ENCODE measurements at regions not wholly inside any gene's neighbourhood (a gene's known extent, or its start where the extent isn't known, plus 50 kb on each side); places are given as distances from the start of the nearest gene placed in this dataset.

- DNase-seq, result no peak
Observed at GRCh38 chr3:177729956-177730681, 532.8 kb upstream of the TBL1XR1 start.

- no peak for DNase-seq
Observed at GRCh38 chr3:177730814-177731213, 533.5 kb upstream of the TBL1XR1 start.

- no peak for DNase-seq
Observed at GRCh38 chr3:177731644-177732268, 534.5 kb upstream of the TBL1XR1 start.

GRCh38 chr3:177733233-177733632 lies 536.0 kb upstream of the TBL1XR1 start:
- no peak for DNase-seq

GRCh38 chr3:177733936-177734335 lies 536.7 kb upstream of the TBL1XR1 start:
- no peak for DNase-seq

- no peak for DNase-seq
Observed at GRCh38 chr3:177735431-177735830, 538.1 kb upstream of the TBL1XR1 start.

- DNase-seq, result no peak
Observed at GRCh38 chr3:177739461-177739860, 542.2 kb upstream of the TBL1XR1 start.

GRCh38 chr3:177740254-177740653 lies 543.0 kb upstream of the TBL1XR1 start:
- no peak for DNase-seq

- DNase-seq, result no peak
Observed at GRCh38 chr3:177742273-177742672, 545.0 kb upstream of the TBL1XR1 start.

- no peak for DNase-seq
Observed at GRCh38 chr3:177743173-177743890, 546.0 kb upstream of the TBL1XR1 start.

- no peak for DNase-seq
Observed at GRCh38 chr3:177744873-177745606, 547.8 kb upstream of the TBL1XR1 start.

GRCh38 chr3:177745607-177746005 lies 548.3 kb upstream of the TBL1XR1 start:
- DNase-seq, result no peak

- no peak for DNase-seq
Observed at GRCh38 chr3:177746337-177746933, 549.2 kb upstream of the TBL1XR1 start.

GRCh38 chr3:177749836-177750235 lies 552.6 kb upstream of the TBL1XR1 start:
- no peak for DNase-seq

GRCh38 chr3:177750436-177750835 lies 553.2 kb upstream of the TBL1XR1 start:
- no peak for DNase-seq

GRCh38 chr3:177751770-177752169 lies 554.5 kb upstream of the TBL1XR1 start:
- DNase-seq, result no peak

GRCh38 chr3:177752831-177753230 lies 555.5 kb upstream of the TBL1XR1 start:
- DNase-seq, result no peak

GRCh38 chr3:177753451-177754155 lies 556.3 kb upstream of the TBL1XR1 start:
- DNase-seq, result no peak

- DNase-seq, result no peak
Observed at GRCh38 chr3:177754508-177754921, 557.2 kb upstream of the TBL1XR1 start.

- no peak for DNase-seq
Observed at GRCh38 chr3:177758126-177758525, 560.8 kb upstream of the TBL1XR1 start.

- no peak for DNase-seq
Observed at GRCh38 chr3:177760803-177761202, 563.5 kb upstream of the TBL1XR1 start.

- DNase-seq, result no peak
Observed at GRCh38 chr3:177764377-177764912, 567.2 kb upstream of the TBL1XR1 start.
